ES-I3 (cell line): ENCODE measurements at regions not wholly inside any gene's neighbourhood (a gene's known extent, or its start where the extent isn't known, plus 50 kb on each side); places are given as distances from the start of the nearest gene placed in this dataset.

Source experiments
- H3K36me3 ChIP-seq: 2 replicates; pipeline ENCODE4 v1.6.1; 2013; ENCODE audit warnings: mild to moderate bottlenecking, low read length, control low read depth, moderate library complexity; ENCODE audit not compliant: insufficient read depth
- H3K4me1 ChIP-seq: 2 replicates; pipeline ENCODE4 v1.6.1; 2013; ENCODE audit warnings: mild to moderate bottlenecking, control low read depth, low read length; ENCODE audit not compliant: insufficient read depth
- H3K9ac ChIP-seq: 2 replicates; pipeline ENCODE4 v1.6.1; 2013; ENCODE audit warnings: low read depth, mild to moderate bottlenecking, low read length, moderate library complexity
- H3K9me3 ChIP-seq: 2 replicates; pipeline ENCODE4 v1.6.1; 2013; ENCODE audit warnings: mild to moderate bottlenecking, low read length, moderate library complexity; ENCODE audit not compliant: control insufficient read depth, insufficient read depth

DNA sequence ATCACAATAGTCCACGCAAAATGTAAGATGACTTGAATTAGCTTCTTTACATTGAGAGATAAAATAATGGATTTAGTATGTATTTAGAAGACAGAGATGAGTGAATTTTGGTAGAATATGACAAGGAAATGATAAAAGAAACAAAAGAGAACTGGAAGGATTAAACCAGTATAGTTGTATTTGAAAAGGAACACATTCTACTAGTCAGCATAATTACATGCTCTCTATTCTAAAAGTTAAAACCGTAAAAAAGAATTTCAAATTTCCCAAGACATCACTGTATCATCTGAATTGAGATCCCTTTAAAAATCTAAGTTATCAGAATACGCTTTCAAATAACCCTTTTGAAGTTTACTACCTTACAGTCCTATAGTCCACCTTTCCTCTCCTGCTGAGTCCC lies 1156.7 kb upstream of the PCDH9 start:
- H3K9me3 ChIP-seq = no peaks in the 10 kb centered on the region
- no peaks in the 10 kb centered on the region for H3K36me3 ChIP-seq
- H3K4me1 ChIP-seq = no peaks in the 10 kb centered on the region
- H3K9ac ChIP-seq = no peak overlapping the region

DNA sequence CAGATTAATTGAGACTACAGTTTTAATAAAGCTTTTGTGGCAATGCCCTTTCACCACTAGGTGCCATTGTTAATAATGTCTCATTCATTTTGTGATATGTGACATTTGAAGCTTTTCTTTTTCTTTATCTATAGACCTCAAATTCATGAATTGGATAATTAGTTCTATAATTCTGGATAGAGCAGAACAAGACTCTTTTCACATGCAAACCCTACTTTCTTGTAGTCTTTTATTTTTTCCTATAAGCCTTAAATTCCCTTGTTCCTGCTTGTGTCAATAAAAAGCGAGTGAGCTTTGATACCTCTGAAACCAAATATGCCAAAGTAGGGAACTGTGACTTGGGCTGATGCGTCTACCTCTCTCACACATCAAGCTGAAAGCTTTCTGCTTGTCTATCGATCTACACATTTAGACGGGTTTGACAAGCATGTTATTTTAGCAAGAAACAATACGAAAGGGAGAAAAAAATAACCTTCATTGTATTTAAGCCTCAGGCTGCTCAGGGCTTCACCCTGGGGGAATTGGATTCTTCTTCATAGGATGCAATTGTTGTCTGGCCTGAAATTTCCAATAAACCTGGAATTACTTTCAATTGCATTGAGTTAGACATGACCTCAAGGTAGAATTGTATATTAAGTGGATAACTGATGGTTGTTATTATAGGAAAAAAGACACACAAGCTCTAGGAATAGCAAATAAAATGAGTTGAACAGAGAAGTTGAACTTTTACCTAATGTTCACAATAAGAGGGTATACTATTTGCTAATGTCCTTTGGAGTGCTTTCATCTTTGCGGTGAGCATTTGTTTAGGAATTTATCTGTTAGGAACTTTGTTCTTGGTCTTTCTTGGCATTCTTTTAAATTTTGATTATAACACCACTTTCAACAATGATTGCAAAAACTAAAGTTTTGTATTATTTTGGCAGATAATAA lies 1150.2 kb upstream of the PCDH9 start:
- Histone ChIP-seq H3K9me3 (no peaks in the 10 kb centered on the region), H3K4me1 (no peaks in the 10 kb centered on the region), H3K9ac (no peak overlapping the region), H3K36me3 (no peaks in the 10 kb centered on the region)

DNA sequence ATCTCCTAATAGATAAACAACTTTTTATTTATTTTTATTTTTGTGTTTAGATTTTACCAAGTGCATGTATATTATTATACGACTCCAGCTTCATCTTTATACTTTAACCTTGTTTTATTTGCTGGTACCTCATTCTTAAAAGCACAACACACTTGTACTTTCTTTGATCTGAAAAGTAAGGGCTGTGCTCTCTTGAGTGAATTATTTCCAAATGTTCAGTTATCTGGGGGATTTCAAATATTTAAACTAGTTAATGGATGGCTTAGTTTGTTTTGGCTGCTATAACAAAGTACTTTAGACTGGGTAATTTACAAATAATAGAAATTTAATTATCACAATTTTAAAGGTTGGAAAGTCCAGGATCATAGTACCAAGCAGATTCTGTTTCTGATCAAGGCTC lies 1148.2 kb upstream of the PCDH9 start:
- H3K4me1 ChIP-seq = no peaks in the 10 kb centered on the region
- H3K9me3 ChIP-seq = no peaks in the 10 kb centered on the region
- H3K36me3 ChIP-seq = no peaks in the 10 kb centered on the region
- no peak overlapping the region for H3K9ac ChIP-seq

DNA sequence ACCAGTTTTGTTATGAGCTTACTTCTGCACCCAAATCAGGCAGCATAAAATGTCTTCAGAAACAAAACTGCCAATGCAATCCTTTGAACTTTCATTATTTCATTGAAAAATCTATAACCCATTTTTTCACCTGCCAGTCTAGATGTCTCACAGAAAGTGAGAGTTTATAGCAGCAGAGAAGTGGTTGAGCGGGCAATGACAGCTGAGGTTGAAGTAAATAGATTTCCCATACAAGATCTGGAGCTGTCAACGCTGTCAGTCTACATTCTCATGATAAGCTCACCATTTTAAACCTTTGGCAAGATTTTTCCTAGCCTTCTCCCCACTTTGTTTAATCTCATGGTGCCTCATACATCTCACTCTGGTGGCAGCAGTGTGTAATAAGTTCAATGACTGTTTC lies 1144.9 kb upstream of the PCDH9 start:
- Histone ChIP-seq H3K36me3 (no peaks in the 10 kb centered on the region), H3K9me3 (no peaks in the 10 kb centered on the region), H3K4me1 (no peaks in the 10 kb centered on the region), H3K9ac (no peak overlapping the region)

DNA sequence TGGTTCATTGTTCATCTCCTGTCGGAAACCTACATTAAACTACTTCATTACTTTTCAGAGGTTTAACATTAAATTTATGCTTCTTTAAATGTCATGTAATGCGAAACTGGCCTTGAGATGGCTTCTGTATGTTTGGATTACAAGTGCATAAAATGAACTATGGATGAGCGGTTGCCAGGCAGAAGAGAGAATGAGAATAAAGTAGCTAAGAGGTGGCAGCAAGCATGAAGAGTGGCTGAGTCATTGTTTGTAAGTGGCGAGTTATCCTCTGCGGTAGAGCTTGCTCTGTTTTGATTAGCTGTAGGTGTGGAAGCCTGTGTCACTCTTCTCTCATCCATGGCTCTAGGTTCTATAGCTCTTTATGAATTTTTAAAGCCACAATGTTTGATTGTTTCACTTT lies 1139.6 kb upstream of the PCDH9 start:
- Histone ChIP-seq H3K9ac (no peak overlapping the region), H3K9me3 (no peaks in the 10 kb centered on the region; the same call in 1 of the 2 replicates), H3K36me3 (no peaks in the 10 kb centered on the region), H3K4me1 (no peaks in the 10 kb centered on the region)

DNA sequence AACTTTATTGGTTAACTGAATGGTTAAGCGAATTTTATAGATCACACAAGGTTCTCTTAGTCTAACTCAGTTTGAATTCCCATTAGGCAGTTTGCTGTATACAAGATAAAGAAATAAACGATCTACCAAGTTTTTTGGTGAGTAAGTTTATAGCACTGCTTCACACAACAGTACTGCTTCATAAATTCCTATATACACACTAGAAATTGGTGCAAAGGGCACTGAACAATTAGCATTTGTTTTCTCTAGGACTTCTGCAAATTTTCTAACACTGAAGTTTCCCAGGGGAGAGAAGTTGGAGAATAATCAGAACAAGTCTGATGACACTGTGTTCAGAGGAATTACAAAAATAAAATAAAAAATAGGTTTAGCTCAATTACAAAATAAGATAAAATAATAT lies 1138.8 kb upstream of the PCDH9 start:
- no peaks in the 10 kb centered on the region for H3K4me1 ChIP-seq
- no peaks in the 10 kb centered on the region; the same call in 1 of the 2 replicates for H3K9me3 ChIP-seq
- no peak overlapping the region for H3K9ac ChIP-seq
- no peaks in the 10 kb centered on the region for H3K36me3 ChIP-seq

DNA sequence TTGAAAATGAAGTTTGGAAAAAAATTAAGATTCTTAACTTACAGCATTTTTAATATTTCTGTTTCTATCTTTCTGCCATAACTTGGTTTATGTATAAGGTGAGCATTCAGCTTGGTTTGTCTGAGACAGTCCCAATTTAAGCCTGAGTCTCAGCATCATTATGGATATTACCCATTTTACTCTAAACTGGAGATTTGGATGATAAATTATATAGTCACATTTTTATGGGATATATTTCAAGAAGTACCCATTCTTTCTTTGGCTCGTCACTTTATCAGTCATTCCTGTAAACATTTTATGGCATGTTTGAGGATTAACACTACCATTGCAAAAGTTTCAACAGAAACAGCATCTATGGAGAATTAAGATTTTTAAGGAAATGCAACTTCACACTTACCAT lies 1129.0 kb upstream of the PCDH9 start:
- Histone ChIP-seq H3K9ac (no peak overlapping the region; the same call in 1 of the 2 replicates), H3K4me1 (no peaks in the 10 kb centered on the region), H3K9me3 (no peaks in the 10 kb centered on the region), H3K36me3 (no peaks in the 10 kb centered on the region)

DNA sequence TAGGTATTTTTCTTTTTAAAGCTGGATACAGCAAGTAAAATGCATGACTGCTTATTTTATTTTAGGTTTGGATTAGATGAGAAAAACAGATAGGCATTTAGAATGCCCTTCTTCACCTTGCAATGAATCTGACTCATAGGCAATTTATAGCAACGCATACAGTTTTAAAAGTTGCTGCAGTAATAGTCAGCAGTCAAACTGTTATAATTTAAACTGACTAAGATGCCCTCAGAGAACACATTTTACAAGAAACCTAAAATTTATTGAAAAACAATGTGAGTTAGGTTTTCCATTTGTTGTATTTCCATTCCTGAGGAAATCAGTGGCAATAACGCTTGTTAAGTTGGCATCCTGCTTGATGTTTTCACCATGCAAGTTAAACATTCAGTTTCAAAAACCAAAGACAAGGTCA lies 1128.2 kb upstream of the PCDH9 start:
- no peaks in the 10 kb centered on the region for H3K36me3 ChIP-seq
- no peaks in the 10 kb centered on the region for H3K9me3 ChIP-seq
- H3K9ac ChIP-seq = no peak overlapping the region
- H3K4me1 ChIP-seq = no peaks in the 10 kb centered on the region

DNA sequence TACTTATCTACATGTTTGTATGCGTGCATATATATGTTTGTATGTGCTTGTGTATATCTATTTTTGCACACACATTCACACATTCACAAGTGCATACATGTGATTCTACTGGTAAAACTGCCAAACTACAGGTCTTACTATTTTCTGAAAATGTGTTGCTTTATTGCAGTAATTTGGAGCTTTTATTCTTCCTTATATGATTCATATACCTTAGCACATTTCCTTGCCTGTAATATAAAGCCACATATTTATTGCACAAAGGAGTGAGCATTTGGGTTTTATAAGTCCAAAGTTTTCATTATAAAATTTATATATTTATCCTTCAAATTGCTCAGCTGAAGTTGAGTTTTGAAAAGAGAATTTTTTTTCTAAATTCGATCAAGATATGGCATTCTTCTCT lies 1120.4 kb upstream of the PCDH9 start:
- Histone ChIP-seq H3K4me1 (no peaks in the 10 kb centered on the region), H3K9ac (no peak overlapping the region), H3K9me3 (no peaks in the 10 kb centered on the region), H3K36me3 (no peaks in the 10 kb centered on the region)

DNA sequence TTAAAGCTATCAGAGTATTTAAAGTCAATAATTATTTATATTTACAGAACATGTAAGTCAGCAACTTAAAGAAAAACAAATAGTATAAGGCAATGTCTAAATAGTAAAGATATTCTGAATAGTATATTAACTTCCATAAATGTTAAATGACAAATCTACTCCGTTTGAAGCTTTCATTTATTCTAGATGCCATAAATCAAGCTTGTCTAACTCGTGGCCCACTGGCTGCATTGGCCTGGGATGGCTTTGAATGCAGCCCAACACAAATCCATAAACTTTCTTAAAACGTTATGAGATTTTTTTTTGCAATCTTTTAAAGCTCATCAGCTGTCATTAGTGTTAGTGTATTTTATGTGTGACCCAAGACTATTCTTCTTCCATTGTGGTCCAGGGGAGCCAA lies 1117.1 kb upstream of the PCDH9 start:
- Histone ChIP-seq H3K36me3 (no peaks in the 10 kb centered on the region), H3K4me1 (no peaks in the 10 kb centered on the region), H3K9ac (no peak overlapping the region), H3K9me3 (no peaks in the 10 kb centered on the region)

DNA sequence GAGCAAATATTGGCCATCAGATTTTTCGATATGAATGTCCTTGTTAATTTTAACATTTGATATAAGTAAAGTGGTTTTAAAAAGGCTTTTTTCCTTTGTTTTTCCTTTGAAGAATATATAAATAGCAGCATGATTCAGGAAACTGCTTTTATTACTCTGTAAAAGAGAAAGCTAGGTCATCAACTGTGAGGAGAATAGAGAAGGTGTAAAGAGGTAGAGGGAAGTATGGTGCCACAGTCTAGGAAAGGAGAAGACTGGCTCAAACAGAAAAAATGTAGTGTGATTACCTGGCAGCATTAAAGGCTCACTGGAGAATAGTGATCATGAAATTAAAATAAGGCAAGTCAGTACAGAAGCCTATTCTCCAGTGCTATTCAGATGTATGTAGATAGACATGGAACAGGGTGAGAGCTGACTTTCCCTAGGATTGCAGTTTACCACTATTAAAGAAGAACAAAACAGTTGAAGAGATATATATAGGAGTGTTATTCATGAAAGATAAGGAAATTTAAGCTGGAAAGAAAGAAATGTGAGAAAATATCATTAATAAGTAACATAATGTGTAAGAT lies 1115.9 kb upstream of the PCDH9 start:
- Histone ChIP-seq H3K36me3 (no peaks in the 10 kb centered on the region), H3K9me3 (no peaks in the 10 kb centered on the region), H3K4me1 (no peaks in the 10 kb centered on the region), H3K9ac (no peak overlapping the region)

DNA sequence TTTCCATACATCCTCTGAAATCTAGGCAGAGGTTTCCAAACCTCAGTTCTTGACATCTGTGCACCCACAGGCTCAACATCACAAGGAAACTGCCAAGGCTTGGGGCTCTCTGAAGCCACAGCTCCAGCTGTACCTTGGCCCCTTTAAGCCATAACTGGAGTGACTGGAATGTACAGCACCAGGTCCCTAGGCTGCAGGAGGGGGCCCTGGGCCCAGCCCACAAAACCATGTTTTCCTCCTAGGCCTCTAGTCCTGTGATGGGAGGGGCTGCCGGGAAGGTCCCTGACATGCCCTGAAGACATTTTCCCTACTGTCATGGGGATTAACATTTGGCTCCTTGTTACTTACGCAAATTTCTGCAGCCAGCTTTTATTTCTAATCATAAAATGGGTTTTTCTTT lies 1093.0 kb upstream of the PCDH9 start:
- no peak overlapping the region for H3K9ac ChIP-seq
- no peaks in the 10 kb centered on the region for H3K4me1 ChIP-seq
- H3K9me3 ChIP-seq = peaks cover 9% of the 10 kb centered on the region
- no peaks in the 10 kb centered on the region for H3K36me3 ChIP-seq

DNA sequence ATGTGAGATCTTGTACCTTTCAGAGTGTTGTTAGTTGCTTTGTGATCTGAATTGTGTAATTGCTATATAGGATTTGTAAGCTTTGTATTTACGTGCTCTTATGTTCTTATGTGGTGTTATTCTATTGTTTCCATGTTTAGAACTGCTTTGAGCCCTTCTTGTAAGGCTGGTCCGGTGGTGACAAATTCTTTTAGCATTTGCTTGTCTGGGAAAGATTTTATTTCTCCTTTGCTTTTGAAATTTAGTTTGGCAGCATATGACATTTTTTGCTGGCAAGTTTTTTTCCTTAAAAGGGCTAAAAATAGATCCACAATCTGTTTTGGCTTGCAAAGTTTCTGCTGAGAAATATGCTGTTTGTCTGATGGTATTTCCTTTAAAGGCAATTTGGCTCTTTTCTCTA lies 1089.2 kb upstream of the PCDH9 start:
- Histone ChIP-seq H3K9me3 (peaks cover 9% of the 10 kb centered on the region), H3K4me1 (no peaks in the 10 kb centered on the region), H3K9ac (no peak overlapping the region), H3K36me3 (no peaks in the 10 kb centered on the region)

DNA sequence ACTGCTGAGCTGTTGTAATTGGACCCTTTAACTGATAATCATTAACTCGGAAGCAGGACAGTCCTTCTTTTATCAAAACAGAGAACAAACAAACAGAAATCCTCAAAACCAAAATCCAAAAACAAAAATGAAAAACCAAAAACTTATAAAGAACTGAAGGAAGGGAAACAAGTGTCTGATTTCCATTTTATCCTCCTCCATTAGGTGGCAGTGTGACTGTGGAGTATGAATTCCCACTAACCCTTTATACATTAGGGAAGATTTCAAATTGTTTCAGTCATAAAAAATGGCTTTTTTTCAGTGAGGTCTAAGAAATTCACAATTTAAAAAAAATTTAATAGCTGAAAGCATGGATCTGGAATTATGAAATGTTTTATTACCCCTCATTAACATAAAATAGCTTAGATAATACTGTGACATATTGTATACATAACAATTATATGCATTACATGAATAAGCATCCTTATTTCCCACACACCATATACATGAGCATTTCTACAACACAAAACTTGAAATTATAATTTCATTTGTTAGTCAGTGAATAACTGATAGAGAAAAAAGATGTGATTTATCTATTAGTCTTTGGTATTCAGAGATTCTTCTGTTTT lies 1074.3 kb upstream of the PCDH9 start:
- H3K9me3 ChIP-seq = no peaks in the 10 kb centered on the region
- no peaks in the 10 kb centered on the region for H3K4me1 ChIP-seq
- no peak overlapping the region for H3K9ac ChIP-seq
- H3K36me3 ChIP-seq = no peaks in the 10 kb centered on the region

DNA sequence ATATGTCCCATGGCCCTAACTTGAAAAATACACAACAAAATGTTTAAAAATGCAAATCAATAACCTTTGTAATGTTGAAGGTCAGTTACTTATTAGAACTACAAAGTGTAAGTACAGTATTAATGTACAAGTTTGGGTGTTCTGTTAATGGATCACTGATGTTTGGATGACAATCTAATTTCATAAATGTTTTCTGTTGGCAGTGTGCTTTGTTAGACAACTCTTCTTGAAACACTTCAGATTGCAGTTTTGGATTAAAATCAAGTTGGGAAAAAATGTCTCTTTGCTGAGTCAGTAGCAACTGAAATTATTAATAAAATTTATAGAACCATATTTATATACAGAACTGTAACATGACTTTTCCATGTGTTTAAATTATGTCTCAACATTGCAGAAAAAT lies 1063.5 kb upstream of the PCDH9 start:
- no peaks in the 10 kb centered on the region for H3K4me1 ChIP-seq
- no peaks in the 10 kb centered on the region for H3K36me3 ChIP-seq
- H3K9ac ChIP-seq = no peak overlapping the region
- H3K9me3 ChIP-seq = no peaks in the 10 kb centered on the region
